ENCODE measurements at regions not wholly inside any gene's neighbourhood (a gene's known extent, or its start where the extent isn't known, plus 50 kb on each side); places are given as distances from the start of the nearest gene placed in this dataset.

DNA sequence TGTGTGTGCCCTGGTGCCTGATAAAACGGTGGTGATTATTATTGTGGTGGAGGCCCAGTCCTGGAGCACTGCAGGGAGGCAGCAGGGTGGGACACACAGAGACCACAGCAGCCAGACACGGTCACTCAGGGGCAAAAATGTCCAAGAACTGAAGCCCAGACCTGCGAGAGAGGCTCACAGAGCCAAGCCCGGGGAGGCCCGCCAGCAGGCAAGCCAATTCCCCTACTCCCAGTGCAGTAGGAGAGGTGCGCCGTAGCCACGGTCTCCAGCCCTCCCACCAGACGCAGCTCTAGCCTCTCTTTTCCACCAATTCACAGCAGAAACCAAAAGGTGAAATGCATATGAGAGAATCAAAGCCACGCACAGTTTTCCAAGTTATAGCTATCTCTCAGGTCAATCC is 179.4 kb upstream of the TAB2 start:
- Histone ChIP-seq H3K27me3 (no peaks in the 10 kb centered on the region), H3K4me3 (no peak overlapping the region), H3K36me3 (no peaks in the 10 kb centered on the region), H3K27ac (no peak overlapping the region), H3K4me1 (peaks cover 0 to 27% (median 11%) of the 10 kb centered on the region in 4 donors), H3K9me3 (peaks cover 0 to 3% (median 0%) of the 10 kb centered on the region in 4 donors)
- WGBS, 5 donors: 92 to 97% (median 94%) methylated on average over 10 of the region's 10 CpGs
- TF ChIP-seq EP300 (IDR thresholded peaks at IDR 0.05): no peak
- TF ChIP-seq, protein P1, sequence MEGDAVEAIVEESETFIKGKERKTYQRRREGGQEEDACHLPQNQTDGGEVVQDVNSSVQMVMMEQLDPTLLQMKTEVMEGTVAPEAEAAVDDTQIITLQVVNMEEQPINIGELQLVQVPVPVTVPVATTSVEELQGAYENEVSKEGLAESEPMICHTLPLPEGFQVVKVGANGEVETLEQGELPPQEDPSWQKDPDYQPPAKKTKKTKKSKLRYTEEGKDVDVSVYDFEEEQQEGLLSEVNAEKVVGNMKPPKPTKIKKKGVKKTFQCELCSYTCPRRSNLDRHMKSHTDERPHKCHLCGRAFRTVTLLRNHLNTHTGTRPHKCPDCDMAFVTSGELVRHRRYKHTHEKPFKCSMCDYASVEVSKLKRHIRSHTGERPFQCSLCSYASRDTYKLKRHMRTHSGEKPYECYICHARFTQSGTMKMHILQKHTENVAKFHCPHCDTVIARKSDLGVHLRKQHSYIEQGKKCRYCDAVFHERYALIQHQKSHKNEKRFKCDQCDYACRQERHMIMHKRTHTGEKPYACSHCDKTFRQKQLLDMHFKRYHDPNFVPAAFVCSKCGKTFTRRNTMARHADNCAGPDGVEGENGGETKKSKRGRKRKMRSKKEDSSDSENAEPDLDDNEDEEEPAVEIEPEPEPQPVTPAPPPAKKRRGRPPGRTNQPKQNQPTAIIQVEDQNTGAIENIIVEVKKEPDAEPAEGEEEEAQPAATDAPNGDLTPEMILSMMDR (IDR thresholded peaks at IDR 0.05): no peak
- TF ChIP-seq POLR2AphosphoS5 (IDR thresholded peaks at IDR 0.05): no peak
- TF ChIP-seq POLR2A (IDR thresholded peaks at IDR 0.05): no peak
- no peak for DNase-seq
- intact Hi-C loops (cut with DNase I; ENCODE audit: low total_unique reads): no loop called here

DNA sequence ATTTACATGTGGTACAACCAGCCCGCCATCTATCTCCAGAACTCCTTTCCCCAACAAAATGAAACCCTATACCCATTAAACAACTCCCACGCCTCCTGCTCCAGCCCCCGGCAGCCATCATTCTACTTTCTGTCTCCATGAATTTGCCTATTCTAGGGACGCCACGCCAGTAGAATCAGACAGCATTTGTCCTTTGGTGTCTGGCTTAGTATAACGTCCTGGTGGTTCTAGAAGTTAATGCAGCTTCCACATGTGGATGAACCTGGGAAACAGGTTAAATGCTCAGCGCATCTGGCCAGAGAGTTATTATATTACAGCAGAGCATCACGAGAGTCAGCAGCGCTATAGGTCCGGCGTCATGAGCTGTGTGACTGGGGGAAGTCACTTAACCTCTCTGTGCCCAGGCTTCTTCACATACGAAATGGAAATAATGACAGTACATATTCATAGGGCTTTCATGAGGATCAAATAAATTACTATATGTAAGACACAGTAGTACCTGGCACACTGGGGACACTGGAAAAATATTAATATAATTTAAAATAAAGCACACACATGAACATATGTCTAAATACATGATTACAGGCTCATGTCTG is 178.7 kb upstream of the TAB2 start:
- 93 to 98% (median 97%) methylated on average over 12 of the region's 12 CpGs for WGBS, 5 donors
- no peak for TF ChIP-seq EP300 (IDR thresholded peaks at IDR 0.05)
- TF ChIP-seq, protein P1 (IDR thresholded peaks at IDR 0.05): no peak
- no peak for TF ChIP-seq POLR2AphosphoS5 (IDR thresholded peaks at IDR 0.05)
- TF ChIP-seq POLR2A (IDR thresholded peaks at IDR 0.05): no peak
- peaks cover 0 to 27% (median 11%) of the 10 kb centered on the region in 4 donors for H3K4me1 ChIP-seq
- no peaks in the 10 kb centered on the region for H3K36me3 ChIP-seq
- no peak overlapping the region for H3K27ac ChIP-seq
- intact Hi-C loops (cut with DNase I; ENCODE audit: low total_unique reads): no loop called here
- no peaks in the 10 kb centered on the region for H3K27me3 ChIP-seq
- no peak for DNase-seq
- H3K4me3 ChIP-seq: no peak overlapping the region
- H3K9me3 ChIP-seq: peaks cover 0 to 5% (median 0%) of the 10 kb centered on the region in 4 donors

DNA sequence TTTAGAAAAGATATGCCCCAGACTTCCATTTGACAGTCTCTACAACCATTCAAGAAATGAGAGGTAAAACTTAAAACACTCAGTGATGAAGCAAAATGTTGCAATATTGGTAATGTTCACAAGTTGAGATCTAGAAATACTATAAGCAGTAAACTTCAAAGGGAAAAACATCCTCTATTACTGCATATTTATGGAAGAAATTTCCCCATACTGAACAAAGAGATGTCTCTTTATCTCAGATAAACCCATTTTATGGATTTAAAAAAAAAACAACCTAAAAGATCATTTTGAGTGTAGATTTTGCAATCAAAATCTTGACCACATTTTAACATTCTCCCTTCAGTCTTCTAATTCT is 177.8 kb upstream of the TAB2 start:
- Histone ChIP-seq H3K27ac (peak overlapping the region in 1 of 5 donors; percentile 25), H3K36me3 (no peaks in the 10 kb centered on the region), H3K4me1 (peaks cover 0 to 22% (median 6%) of the 10 kb centered on the region in 4 donors), H3K9me3 (peaks cover 0 to 5% (median 0%) of the 10 kb centered on the region in 4 donors), H3K27me3 (no peaks in the 10 kb centered on the region), H3K4me3 (no peak overlapping the region)
- TF ChIP-seq POLR2A (IDR thresholded peaks at IDR 0.05) (no peak), EP300 (IDR thresholded peaks at IDR 0.05) (no peak), POLR2AphosphoS5 (IDR thresholded peaks at IDR 0.05) (no peak)
- TF ChIP-seq, protein P1 (IDR thresholded peaks at IDR 0.05): no peak
- DNase-seq: no peak
- intact Hi-C loops (cut with DNase I; ENCODE audit: low total_unique reads): no loop called here

DNA sequence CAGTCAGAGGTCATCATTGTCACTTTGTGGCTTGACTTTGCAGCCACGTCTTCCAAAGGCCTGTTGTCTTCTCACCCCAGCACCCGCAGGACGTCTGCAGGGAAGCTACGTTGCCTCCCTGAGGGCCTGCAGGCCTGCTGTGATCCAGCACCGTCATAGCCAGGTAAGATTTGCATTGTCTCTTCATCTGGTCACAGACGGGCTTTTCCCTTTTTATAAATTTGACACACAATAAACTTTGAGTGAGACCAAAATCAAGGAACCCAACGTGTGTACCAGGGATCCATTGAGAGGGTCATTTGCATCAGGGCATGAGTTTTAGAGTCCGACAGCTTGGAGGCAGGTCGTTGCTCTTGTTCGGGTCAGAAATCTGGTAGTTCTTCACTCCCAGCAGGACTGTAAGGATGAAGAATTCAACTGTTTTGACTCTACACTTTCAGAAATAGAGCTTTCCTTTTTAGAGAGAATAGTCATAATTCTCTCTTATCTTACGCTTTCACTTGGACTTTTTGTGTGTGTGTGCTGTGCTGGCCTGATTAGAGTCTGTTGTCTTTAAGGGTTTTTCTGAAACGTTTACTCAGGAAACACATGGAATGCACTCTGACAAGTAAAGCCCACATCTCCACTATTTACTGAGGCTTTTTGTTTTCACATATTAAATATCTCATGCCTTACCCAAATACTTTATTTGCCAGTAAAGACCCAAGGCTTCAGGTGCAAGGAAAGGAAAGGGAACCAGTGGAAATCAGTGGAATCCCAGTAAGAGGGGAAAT is 177.2 kb upstream of the TAB2 start:
- H3K36me3 ChIP-seq: no peaks in the 10 kb centered on the region

More for the DNA sequence above, 177.2 kb upstream of the TAB2 start:
- no peaks in the 10 kb centered on the region for H3K27me3 ChIP-seq
- no peak for DNase-seq
- H3K4me1 ChIP-seq: peaks cover 0 to 16% (median 4%) of the 10 kb centered on the region in 4 donors
- H3K27ac ChIP-seq: peak overlapping the region in 2 of 5 donors; percentile 25 to 53
- H3K4me3 ChIP-seq: no peak overlapping the region
- TF ChIP-seq POLR2A (IDR thresholded peaks at IDR 0.05) (no peak), POLR2AphosphoS5 (IDR thresholded peaks at IDR 0.05) (no peak), EP300 (IDR thresholded peaks at IDR 0.05) (no peak)
- intact Hi-C loops (cut with DNase I; ENCODE audit: low total_unique reads): no loop called here
- H3K9me3 ChIP-seq: peaks cover 0 to 5% (median 0%) of the 10 kb centered on the region in 4 donors
- 42 to 55% (median 48%) methylated on average over 12 of the region's 12 CpGs for WGBS, 5 donors
